Adipose tissue (tissue), 3 donors: ENCODE measurements at regions not wholly inside any gene's neighbourhood (a gene's known extent, or its start where the extent isn't known, plus 50 kb on each side); places are given as distances from the start of the nearest gene placed in this dataset.

Experiments
- H3K27ac ChIP-seq: one replicate; pipeline ENCODE4 v1.5.1; 2013; ENCODE audit warnings: low read depth, low read length
- WGBS, 3 donors: extraction: QIAGEN DNeasy Blood & Tissue Kit; methylation state at CpG; one replicate each; pipeline ENCODE4 v1.1.7; 2013; 5-methylcytosine and 5-hydroxymethylcytosine counted together
- donor health status: healthy with polysubstance abuse.
- donor health status: Bipolar disorder and iron deficiency.
- donor health status: healthy.

- H3K27ac ChIP-seq = no peak overlapping the region
- 89 to 100% (median 95%) methylated on average over 1 of the region's 1 CpG for WGBS, 3 donors
These were observed 470.6 kb upstream of the CDH5 start for GRCh38 chr16:65895906-65896305.

GRCh38 chr16:65895486-65895885 lies 471.0 kb upstream of the CDH5 start:
- WGBS, 3 donors = 69 to 77% (median 74%) methylated on average over 3 of the region's 3 CpGs
- no peak overlapping the region for H3K27ac ChIP-seq

DNA sequence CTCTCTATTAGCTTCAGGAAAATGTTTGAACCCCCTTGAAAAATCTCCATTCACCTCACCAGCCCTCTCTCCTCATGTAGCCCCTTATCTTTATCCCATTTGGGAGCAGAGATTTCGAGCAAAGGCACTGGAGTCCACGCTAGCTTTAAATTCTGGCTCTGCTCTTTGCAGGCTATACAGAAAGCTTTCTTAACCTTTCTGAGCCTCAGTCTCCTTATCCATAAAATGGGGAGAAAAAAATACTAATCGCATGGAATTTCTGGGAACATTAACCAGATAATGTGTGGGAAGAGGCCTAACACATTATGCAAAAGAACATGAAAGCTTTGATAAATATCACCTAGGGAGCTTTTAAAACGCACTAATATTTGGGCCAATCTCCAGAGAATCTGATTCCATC lies 476.3 kb upstream of the CDH5 start:
- 77 to 86% (median 83%) methylated on average over 4 of the region's 4 CpGs for WGBS, 3 donors
- H3K27ac ChIP-seq = no peak overlapping the region

DNA sequence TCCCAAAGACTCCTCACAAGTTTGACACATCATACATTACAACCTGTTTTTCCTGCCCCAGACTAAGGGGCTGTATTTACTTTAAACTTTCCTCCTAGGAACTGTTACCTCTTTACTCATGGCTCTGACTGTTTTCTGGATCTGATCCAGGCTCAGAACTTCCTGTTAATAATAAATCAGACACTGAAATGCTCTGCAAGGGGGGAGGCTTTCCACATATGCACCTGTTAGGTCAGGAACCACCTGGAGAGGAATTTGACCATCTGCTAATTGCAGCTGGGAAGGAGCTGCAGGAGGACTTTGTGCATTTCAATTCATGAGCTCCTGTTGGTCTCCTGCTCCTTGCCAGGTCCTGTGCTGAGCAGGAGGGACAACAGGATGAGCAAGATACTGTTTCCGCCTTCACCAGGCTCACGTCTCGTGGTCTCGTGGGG lies 476.9 kb upstream of the CDH5 start:
- WGBS, 3 donors = 40 to 71% (median 52%) methylated on average over 4 of the region's 4 CpGs
- H3K27ac ChIP-seq = no peak overlapping the region

DNA sequence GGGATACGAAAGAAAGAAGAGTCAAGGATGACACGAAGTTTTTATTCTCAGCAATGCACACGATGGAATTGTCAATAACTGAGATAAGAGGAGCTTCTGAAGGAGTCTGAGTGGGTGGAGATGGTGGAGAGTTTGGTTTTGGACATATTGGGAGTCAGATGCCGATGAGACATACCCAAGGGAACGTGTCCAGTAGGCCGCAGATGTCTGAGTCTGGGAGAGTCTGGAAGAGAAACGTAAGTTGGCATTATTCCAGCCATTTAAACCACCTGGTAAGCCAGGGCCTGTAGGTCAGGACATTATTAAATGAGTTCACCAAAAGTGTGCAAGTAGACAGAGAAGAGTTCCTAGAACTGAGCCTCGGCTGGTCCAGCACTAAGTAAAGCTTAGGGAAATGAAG lies 478.3 kb upstream of the CDH5 start:
- H3K27ac ChIP-seq = no peak overlapping the region
- WGBS, 3 donors = 58 to 83% (median 79%) methylated on average over 8 of the region's 8 CpGs

GRCh38 chr16:65884018-65884417 lies 482.5 kb upstream of the CDH5 start:
- 83 to 94% (median 90%) methylated on average over 4 of the region's 4 CpGs for WGBS, 3 donors

DNA sequence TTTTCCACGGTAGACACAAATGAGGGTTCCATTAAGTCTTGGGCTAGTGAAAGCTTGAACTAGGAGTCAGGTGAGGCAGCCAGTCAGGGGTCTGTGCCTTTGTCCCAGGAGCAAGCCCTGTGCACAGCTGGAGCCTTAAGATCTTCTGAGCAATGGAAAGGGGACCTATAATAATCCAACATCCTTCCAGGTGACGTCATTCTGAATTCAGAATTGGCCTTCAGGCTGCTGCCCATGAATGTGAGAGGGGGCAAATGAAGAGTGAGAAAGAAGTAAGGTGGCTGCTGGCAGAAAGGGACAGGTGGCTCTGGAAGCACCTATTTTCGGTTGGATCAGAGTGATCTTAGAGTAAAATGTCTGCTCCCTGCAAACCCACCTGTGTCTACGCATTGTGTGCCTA lies 488.1 kb upstream of the CDH5 start:
- no peak overlapping the region for H3K27ac ChIP-seq
- 68 to 90% (median 84%) methylated on average over 4 of the region's 4 CpGs for WGBS, 3 donors

More at GRCh38 chr16:65884018-65884417, 482.5 kb upstream of the CDH5 start:
- H3K27ac ChIP-seq = no peak overlapping the region

DNA sequence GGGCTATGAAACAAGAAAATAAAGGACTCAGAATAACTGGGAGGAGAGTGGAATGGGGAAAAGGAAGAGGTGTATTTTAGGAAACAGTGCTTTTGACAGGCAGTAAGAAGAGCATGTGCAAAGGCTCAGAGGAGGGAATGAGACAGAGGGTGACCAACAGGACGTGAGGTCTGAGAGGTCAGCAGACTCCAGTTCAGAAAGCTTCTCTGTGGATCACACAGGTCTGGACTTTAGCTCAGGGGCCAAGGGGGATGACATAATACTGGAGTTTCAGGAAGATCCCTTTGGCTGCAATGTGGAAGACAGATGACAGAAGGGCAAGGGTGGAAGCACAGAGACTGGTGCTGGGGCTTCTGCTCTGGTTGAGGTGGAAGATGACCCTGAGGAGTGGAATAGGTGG lies 489.9 kb upstream of the CDH5 start:
- WGBS, 3 donors = 29 to 45% (median 38%) methylated on average over 1 of the region's 1 CpG
- H3K27ac ChIP-seq = no peak overlapping the region

DNA sequence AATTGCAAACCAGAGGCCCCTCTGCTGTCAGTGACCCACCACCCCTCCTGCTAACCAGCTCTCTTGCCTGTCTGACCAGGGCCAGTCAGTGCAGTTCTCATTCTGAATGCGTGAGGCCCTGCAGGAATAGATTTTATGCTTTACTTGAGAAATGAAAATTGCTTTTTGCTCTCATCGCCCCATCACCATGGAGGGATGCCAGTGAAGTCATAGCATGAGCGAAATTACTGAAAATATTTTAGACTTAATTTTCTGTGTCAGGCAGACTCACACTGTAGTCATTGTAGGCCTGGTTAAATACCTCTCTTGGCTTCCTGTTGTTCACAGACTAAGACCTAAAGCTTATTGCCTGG lies 490.5 kb upstream of the CDH5 start:
- 69 to 81% (median 73%) methylated on average over 3 of the region's 3 CpGs for WGBS, 3 donors
- H3K27ac ChIP-seq = no peak overlapping the region

- H3K27ac ChIP-seq = no peak overlapping the region
- 61 to 73% (median 72%) methylated on average over 6 of the region's 6 CpGs for WGBS, 3 donors
These were observed 491.0 kb upstream of the CDH5 start for GRCh38 chr16:65875381-65876055.

- WGBS, 3 donors = 77 to 89% (median 87%) methylated on average over 4 of the region's 4 CpGs
- no peak overlapping the region for H3K27ac ChIP-seq
These were observed 497.2 kb upstream of the CDH5 start for GRCh38 chr16:65869261-65869660.

DNA sequence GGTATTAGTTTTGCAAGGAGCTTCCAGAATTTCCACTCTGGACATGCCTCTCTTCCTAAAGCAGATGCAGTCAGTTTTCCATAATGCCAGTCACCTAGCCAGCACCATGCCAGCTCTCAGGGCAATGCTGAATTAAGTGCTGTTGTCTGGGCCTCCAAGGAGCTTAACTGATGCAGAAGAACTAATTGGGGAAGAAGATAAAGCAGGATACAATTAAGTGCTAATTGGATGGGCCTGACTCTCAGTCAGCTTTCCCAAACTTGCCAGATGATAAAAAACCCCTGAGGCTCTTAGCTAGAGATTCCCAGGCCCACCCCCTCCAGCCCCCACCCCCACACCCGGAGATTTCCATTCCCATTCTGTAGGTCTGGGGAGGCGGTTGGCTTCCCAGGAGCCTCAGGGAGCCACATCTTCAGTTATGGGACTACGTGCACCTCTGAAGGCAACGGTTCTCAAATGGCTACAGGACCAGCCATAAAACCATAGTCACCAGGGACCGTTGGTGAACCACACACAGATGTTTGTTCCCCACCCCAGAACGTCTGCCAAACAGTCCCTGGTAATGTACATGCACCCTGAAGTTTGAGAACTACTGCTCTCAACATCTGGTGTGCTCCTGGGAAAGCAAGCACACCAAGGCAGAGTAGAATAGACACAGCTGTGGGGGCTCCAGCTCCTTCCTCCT lies 499.1 kb upstream of the CDH5 start:
- H3K27ac ChIP-seq = no peak overlapping the region
- 49 to 70% (median 68%) methylated on average over 6 of the region's 6 CpGs for WGBS, 3 donors

GRCh38 chr16:65863236-65863635 lies 503.3 kb upstream of the CDH5 start:
- H3K27ac ChIP-seq = no peak overlapping the region
- WGBS, 3 donors = 67 to 91% (median 86%) methylated on average over 2 of the region's 2 CpGs

DNA sequence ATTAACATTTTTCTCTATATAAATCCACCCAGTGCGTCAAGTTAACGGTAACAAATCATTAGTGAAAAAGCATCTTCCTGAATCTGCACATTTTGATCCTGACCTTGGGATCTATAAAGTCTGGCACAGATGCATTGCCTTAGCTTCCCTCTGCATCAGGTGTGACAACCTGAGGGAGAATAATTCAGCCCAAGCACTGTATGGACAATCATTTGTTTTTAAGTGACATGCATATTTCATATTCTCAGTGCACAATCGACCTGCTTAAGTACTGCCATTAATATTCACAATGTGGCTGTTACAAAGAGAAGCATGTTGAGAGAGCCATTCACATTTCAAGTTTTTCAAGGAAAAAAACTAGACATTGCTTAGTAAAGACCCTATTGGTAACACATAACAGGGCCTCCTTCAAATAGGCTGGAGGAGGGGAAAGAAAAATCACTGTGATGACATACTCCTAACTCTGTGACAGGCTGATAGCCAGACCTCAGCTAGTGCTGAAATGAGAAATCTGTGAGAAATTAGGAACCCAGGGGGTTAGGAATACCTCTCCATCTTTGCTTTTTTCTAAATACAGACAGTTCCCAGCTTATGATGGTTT lies 505.3 kb upstream of the CDH5 start:
- 55 to 79% (median 73%) methylated on average over 3 of the region's 3 CpGs for WGBS, 3 donors
- H3K27ac ChIP-seq = no peak overlapping the region

DNA sequence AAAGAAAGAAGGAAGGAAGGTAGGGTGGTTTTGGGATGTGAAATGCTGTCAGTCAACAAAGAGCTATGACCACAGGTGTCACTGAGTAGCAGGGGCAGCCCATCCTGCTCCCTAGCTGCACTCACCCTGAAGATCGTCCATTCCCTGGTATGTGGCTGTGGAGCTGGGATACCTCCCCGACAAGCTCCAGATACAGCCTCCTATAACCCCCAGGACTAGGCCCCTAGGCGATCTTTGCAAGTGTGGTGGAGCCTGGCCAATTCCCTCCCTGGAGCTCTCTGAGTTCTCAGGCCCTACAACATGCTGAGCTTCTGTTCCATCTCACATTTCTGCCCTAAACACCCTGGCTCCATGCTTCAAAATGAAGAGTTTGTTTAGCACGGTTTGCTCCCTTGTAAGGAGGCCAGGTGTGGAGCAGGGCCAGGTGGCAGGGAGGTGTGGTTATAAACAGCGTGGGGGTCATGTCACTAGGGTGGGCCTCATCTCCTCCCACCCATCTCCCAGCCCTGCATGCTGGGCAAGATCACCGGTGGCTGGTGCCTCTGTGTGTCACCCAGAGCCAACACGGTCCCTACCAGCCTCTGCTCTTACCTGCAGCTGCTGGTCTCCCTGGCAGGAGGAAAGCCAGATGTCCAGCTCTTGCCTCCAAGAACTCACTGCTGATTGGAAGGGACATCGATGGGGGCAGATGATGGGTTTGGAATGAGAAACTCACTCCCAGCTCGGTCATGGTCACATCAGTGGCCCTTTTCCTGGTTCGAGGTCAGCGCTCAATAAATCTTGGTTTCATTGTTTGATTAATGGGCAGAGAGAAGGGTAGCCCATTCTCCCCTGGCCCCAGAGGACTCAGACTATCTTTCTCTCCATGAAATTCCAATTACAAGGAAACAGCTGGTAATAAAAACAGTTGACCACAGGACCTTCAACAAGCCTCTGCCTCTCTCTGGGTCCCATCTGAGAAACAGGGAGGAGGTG lies 511.0 kb upstream of the CDH5 start:
- 68 to 84% (median 81%) methylated on average over 11 of the region's 11 CpGs for WGBS, 3 donors

GRCh38 chr16:65846210-65846602 lies 520.3 kb upstream of the CDH5 start:
- WGBS, 3 donors = 59 to 78% (median 63%) methylated on average over 1 of the region's 1 CpG
- no peak overlapping the region for H3K27ac ChIP-seq

More for the DNA sequence above, 511.0 kb upstream of the CDH5 start:
- no peak overlapping the region for H3K27ac ChIP-seq

DNA sequence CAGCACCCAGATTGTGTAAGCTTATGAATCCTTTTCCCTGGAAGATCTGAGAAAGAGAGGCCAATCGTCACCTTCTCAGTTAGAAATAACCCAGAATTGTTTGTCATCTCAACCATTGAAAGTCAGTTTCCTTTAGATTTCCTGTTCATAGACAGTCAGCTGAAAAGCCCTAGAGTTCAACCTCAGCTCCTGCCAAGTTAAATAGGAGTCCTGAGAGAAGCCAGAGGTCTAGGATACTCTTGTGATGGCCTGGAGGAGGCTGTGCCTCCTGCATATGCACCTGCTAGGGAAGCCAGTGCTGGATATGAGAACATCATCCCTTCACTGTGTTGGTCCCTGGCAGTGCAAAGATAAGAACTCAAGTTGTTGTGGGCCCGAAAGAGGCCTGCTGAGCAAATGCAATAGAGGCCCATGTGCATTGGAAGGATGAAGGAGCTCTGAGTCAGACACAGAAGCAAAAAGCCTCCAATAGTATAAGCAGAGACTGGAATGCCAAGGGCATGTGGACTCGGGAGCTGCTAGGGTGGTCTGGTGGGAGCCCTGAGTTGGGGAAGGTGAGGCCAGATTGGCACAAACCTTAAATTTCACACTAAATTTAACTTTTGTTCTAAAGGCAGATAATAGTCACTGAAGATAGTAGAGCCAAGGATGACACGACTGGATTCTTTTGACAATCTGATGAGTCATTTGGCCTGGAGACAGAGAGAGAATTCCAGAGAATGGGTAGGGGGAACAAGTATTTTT lies 520.9 kb upstream of the CDH5 start:
- WGBS, 3 donors = 53 to 64% (median 53%) methylated on average over 4 of the region's 4 CpGs
- H3K27ac ChIP-seq = no peak overlapping the region

DNA sequence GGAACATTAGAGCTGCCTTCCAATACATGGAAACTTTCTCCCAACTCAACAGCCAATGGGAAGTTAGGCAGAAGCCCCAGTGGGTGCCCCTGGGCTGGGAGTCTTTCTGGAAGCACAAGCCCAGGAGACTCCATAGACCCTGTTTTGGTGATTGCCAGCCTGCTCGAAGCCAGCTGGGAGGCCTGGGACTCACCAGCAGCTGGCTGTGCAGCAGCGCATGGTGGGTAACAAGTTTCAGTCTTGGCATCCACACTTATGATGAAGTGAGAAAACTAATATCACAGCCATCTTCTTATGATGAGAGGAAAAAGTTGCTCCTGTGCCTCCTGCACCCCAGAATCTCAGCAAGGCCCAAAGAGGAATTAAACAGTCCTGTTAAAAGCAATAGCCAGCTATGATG lies 522.5 kb upstream of the CDH5 start:
- 70 to 94% (median 82%) methylated on average over 2 of the region's 2 CpGs for WGBS, 3 donors
- H3K27ac ChIP-seq = no peak overlapping the region
